NCI-H1930 (cell line): ENCODE measurements at regions not wholly inside any gene's neighbourhood (a gene's known extent, or its start where the extent isn't known, plus 50 kb on each side); places are given as distances from the start of the nearest gene placed in this dataset.
"Not testable (repeated sequence)": the region's sequence is repeated elsewhere in the genome, so short reads cannot be mapped to it uniquely, and the experiment has no call there.

ENCODE experiments used
- DNase-seq, 2 experiments: peaks; one replicate each; lab custom pipeline; 2025; lab: John Stamatoyannopoulos, UW

GRCh38 chr5:27963050-27963783, 924.8 kb upstream of the CDH9 start:
- DNase-seq: no peak

- DNase-seq: no peak
Measured at GRCh38 chr5:27962198-27962597, 923.8 kb upstream of the CDH9 start.

GRCh38 chr5:27947088-27947487, 908.7 kb upstream of the CDH9 start:
- no peak for DNase-seq

GRCh38 chr5:27944471-27944870, 906.1 kb upstream of the CDH9 start:
- DNase-seq: no peak

- DNase-seq: no peak
Measured at GRCh38 chr5:27938989-27939388, 900.6 kb upstream of the CDH9 start.

- DNase-seq: no peak
Measured at GRCh38 chr5:27928060-27928459, 889.7 kb upstream of the CDH9 start.

GRCh38 chr5:27911216-27911615, 872.8 kb upstream of the CDH9 start:
- no peak for DNase-seq

GRCh38 chr5:27908341-27908740, 870.0 kb upstream of the CDH9 start:
- DNase-seq: no peak

- no peak for DNase-seq
Measured at GRCh38 chr5:27906931-27907601, 868.7 kb upstream of the CDH9 start.

- no peak for DNase-seq
Measured at GRCh38 chr5:27906481-27906880, 868.1 kb upstream of the CDH9 start.

- DNase-seq: no peak
Measured at GRCh38 chr5:27900761-27901160, 862.4 kb upstream of the CDH9 start.

GRCh38 chr5:27876071-27876470, 837.7 kb upstream of the CDH9 start:
- no peak for DNase-seq

- no peak for DNase-seq
Measured at GRCh38 chr5:27875148-27875547, 836.8 kb upstream of the CDH9 start.

- DNase-seq: no peak
Measured at GRCh38 chr5:27868292-27868691, 829.9 kb upstream of the CDH9 start.

- no peak for DNase-seq
Measured at GRCh38 chr5:27855491-27855890, 817.1 kb upstream of the CDH9 start.

GRCh38 chr5:27854243-27854852, 816.0 kb upstream of the CDH9 start:
- DNase-seq: no peak

GRCh38 chr5:27845248-27845647, 806.9 kb upstream of the CDH9 start:
- no peak for DNase-seq

GRCh38 chr5:27836704-27837103, 798.3 kb upstream of the CDH9 start:
- DNase-seq: not testable (repeated sequence)

- DNase-seq: no peak
Measured at GRCh38 chr5:27832886-27833285, 794.5 kb upstream of the CDH9 start.

- DNase-seq: no peak
Measured at GRCh38 chr5:27830546-27830945, 792.2 kb upstream of the CDH9 start.

- DNase-seq: no peak
Measured at GRCh38 chr5:27821681-27822080, 783.3 kb upstream of the CDH9 start.

- no peak for DNase-seq
Measured at GRCh38 chr5:27818888-27819287, 780.5 kb upstream of the CDH9 start.

GRCh38 chr5:27814983-27815382, 776.6 kb upstream of the CDH9 start:
- no peak for DNase-seq
